Activated naive CD8-positive, alpha-beta T cell treated with anti-CD3 and anti-CD28 coated beads, Interleukin-2, amount 50 U/mL, for 24 hours (primary cell): ENCODE measurements at regions not wholly inside any gene's neighbourhood (a gene's known extent, or its start where the extent isn't known, plus 50 kb on each side); places are given as distances from the start of the nearest gene placed in this dataset.

Experiments used
- ATAC-seq: fragments of 150-1000 bp; cut with Tn5 transposase; one replicate; pipeline ENCODE4 v1.10.0; 2021
- DNase-seq: peaks from one replicate; pipeline ENCODE4 v3.0.0; 2021
- H3K27ac Mint-ChIP-seq: one replicate; pipeline ENCODE4 v1.8.0; 2021; ENCODE audit warnings: mild to moderate bottlenecking, mixed read lengths
- H3K27me3 Mint-ChIP-seq: one replicate; pipeline ENCODE4 v1.8.0; 2021; ENCODE audit warnings: mixed read lengths
- H3K36me3 Mint-ChIP-seq: one replicate; pipeline ENCODE4 v1.8.0; 2021; ENCODE audit warnings: low read depth, mixed read lengths
- H3K4me1 Mint-ChIP-seq: one replicate; pipeline ENCODE4 v1.8.0; 2021; ENCODE audit warnings: mixed read lengths
- H3K4me3 Mint-ChIP-seq: one replicate; pipeline ENCODE4 v1.8.0; 2021; ENCODE audit warnings: mild to moderate bottlenecking, moderate library complexity, mixed read lengths
- H3K9me3 Mint-ChIP-seq: one replicate; pipeline ENCODE4 v1.8.0; 2021; ENCODE audit warnings: mixed read lengths

DNA sequence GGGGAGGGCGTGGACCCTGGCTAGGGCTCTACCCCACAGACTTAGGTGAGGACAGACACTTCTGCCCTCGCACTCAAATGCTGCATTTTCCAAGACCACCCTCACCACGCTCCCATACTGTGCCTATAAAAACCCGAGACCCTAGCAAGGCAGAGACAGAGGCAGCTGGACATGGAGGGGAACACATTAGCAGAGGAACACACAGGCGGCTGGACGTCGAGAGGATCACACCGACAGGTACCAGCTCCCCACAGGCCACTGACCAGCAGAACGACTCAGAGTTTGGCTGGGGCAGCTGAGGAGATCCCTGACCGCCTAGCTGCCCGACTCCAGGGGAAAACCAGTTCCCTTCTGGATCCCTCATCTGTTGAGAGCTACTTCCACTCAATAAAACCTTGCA, 338.2 kb upstream of the SMIM30 start:
- Mint-ChIP-seq H3K4me1 (no peaks in the 10 kb centered on the region), H3K27ac (no peak overlapping the region), H3K9me3 (no peaks in the 10 kb centered on the region), H3K36me3 (no peaks in the 10 kb centered on the region), H3K4me3 (no peak overlapping the region), H3K27me3 (no peaks in the 10 kb centered on the region)
- DNase-seq (no peak), ATAC-seq (no peak)

DNA sequence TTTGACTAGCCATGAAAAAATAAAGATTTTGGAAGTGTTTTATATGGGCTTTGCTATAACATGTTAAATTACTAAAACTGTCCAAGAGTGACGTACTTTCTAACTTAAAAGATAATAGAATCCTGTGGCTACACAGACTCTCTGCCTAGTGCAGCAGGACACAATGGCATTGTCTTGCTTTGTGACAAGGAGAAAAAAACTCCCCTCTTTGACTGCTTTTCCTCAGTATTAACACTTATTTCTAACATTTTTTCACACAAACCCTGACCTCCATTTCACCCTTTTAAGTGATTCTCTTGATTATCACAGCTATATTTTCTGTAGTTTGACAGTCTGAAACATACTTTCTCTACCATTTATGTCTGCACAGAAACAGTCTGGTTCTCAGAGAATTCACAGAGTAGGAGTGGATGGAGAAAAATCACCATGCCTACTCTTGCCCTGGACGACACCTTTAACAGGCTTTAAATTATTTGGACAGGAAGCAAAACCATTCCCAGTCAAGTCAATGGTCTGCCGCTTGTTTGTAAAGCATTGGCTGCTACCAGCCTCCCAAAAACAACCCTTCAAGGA, 336.3 kb upstream of the SMIM30 start:
- Mint-ChIP-seq H3K27ac (no peak overlapping the region), H3K27me3 (no peaks in the 10 kb centered on the region), H3K4me3 (no peak overlapping the region), H3K9me3 (no peaks in the 10 kb centered on the region), H3K36me3 (no peaks in the 10 kb centered on the region), H3K4me1 (no peaks in the 10 kb centered on the region)
- DNase-seq (no peak), ATAC-seq (no peak)

GRCh38 chr7:113452245-113452644, 333.9 kb upstream of the SMIM30 start:
- Mint-ChIP-seq H3K9me3 (no peaks in the 10 kb centered on the region), H3K36me3 (no peaks in the 10 kb centered on the region), H3K27me3 (no peaks in the 10 kb centered on the region), H3K27ac (no peak overlapping the region), H3K4me1 (no peaks in the 10 kb centered on the region), H3K4me3 (no peak overlapping the region)
- no peak for DNase-seq
- no peak for ATAC-seq

GRCh38 chr7:113446791-113447190, 328.4 kb upstream of the SMIM30 start:
- Mint-ChIP-seq H3K27me3 (peaks cover 2% of the 10 kb centered on the region), H3K36me3 (no peaks in the 10 kb centered on the region), H3K9me3 (no peaks in the 10 kb centered on the region), H3K4me3 (no peak overlapping the region), H3K27ac (no peak overlapping the region), H3K4me1 (no peaks in the 10 kb centered on the region)
- ATAC-seq (no peak), DNase-seq (no peak)

- Mint-ChIP-seq H3K36me3 (no peaks in the 10 kb centered on the region), H3K9me3 (no peaks in the 10 kb centered on the region), H3K27ac (no peak overlapping the region), H3K27me3 (peaks cover 2% of the 10 kb centered on the region), H3K4me3 (no peak overlapping the region), H3K4me1 (no peaks in the 10 kb centered on the region)
- ATAC-seq (no peak), DNase-seq (no peak)
Measured at GRCh38 chr7:113446391-113446790, 328.0 kb upstream of the SMIM30 start.

GRCh38 chr7:113444261-113444660, 325.9 kb upstream of the SMIM30 start:
- DNase-seq: no peak
- Mint-ChIP-seq H3K9me3 (no peaks in the 10 kb centered on the region), H3K4me3 (no peak overlapping the region), H3K36me3 (no peaks in the 10 kb centered on the region), H3K4me1 (no peaks in the 10 kb centered on the region), H3K27ac (no peak overlapping the region), H3K27me3 (peaks cover 2% of the 10 kb centered on the region)
- no peak for ATAC-seq

DNA sequence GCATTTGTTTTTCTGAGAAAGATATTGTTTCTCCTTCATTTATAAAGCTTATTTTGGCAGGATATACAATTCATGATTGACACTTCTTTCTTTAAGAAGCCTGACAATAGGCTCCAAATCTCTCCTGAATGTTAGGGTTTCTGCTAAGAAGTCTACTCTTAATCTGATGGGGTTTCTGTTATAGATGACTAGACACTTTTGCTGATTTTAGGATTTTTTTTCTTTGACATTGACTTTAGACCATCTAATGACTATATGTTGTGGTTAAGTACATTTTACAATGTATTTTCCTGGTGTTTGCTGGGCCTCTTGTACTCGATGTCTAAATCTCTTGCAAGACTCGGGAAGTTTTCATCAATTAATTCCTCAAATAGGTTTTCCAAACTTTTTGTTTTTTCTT, 321.8 kb upstream of the SMIM30 start:
- Mint-ChIP-seq H3K4me3 (no peak overlapping the region), H3K36me3 (no peaks in the 10 kb centered on the region), H3K4me1 (no peaks in the 10 kb centered on the region), H3K27me3 (peaks cover 2% of the 10 kb centered on the region), H3K9me3 (peaks cover 7% of the 10 kb centered on the region), H3K27ac (no peak overlapping the region)
- DNase-seq: no peak
- ATAC-seq: no peak

GRCh38 chr7:113431406-113431805, 313.1 kb upstream of the SMIM30 start:
- no peak for DNase-seq
- H3K36me3 Mint-ChIP-seq: no peaks in the 10 kb centered on the region
- no peaks in the 10 kb centered on the region for H3K27me3 Mint-ChIP-seq
- H3K4me1 Mint-ChIP-seq: no peaks in the 10 kb centered on the region
- ATAC-seq: no peak
- H3K9me3 Mint-ChIP-seq: no peaks in the 10 kb centered on the region
- no peak overlapping the region for H3K4me3 Mint-ChIP-seq
- H3K27ac Mint-ChIP-seq: no peak overlapping the region

DNA sequence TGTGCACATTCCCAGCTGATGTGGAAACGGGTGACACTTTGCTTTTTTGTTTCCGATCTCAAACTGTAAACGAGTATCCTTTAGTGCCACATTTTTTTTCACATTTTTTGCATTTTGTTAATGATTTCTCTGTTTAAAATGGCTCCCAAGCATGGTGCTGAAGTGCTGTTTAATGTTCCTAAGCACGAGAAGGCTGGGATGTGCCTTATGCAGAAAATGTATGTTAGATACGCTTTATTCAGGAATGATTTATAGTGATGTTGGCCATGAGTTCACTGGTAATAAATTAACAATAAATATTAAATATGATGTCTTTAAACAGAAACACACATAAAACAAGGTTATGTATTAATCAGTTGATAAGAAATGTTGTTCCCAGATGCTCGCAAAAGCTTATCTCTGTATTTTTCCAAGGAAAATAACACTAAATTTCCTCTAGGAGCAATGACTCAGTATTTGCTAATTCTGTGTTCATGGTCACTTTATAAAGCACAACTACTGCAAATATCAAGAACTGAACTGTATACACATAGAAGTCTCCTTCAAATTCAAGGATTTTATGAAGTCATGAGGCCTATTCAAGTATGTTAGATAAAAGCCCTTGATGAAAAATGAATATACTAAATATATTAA, 305.9 kb upstream of the SMIM30 start:
- DNase-seq (no peak), ATAC-seq (no peak)
- H3K4me1 Mint-ChIP-seq: peaks cover 3% of the 10 kb centered on the region
- H3K27ac Mint-ChIP-seq: no peak overlapping the region
- no peaks in the 10 kb centered on the region for H3K9me3 Mint-ChIP-seq
- no peak overlapping the region for H3K4me3 Mint-ChIP-seq
- H3K36me3 Mint-ChIP-seq: no peaks in the 10 kb centered on the region
- H3K27me3 Mint-ChIP-seq: peaks cover 3% of the 10 kb centered on the region

DNA sequence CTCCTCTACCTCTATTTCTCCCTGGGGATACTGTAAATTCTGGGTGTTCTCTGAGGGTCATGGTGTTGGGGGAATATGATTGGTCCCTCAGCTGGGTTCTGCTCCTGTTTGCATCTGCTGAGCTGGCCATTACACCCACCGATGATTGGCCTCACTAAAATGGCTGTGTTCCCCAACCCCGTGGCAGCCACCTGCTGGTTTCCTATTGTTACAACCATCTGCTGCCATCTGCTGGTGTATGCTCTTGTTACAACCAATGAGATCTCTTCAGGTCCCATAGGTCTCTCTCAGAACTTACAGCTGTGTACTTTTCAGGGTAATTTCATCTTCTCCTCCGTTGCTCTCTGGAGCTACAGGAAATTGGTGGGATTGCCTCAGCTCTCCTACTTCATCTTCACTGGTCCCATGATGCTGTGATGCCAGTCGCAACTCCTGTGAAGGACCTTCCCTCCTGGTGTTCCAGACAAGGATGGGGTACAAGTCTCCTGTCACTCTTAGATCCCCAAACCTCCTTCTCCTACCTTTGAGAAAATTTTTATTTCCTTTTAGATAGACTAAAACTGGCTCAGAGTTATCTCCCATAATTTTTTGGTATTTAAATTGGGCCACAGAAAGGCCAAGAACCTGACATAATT, 303.5 kb upstream of the SMIM30 start:
- Mint-ChIP-seq H3K4me1 (peaks cover 3% of the 10 kb centered on the region), H3K27me3 (peaks cover 3% of the 10 kb centered on the region)
- peak; percentile 97 for ATAC-seq

DNA sequence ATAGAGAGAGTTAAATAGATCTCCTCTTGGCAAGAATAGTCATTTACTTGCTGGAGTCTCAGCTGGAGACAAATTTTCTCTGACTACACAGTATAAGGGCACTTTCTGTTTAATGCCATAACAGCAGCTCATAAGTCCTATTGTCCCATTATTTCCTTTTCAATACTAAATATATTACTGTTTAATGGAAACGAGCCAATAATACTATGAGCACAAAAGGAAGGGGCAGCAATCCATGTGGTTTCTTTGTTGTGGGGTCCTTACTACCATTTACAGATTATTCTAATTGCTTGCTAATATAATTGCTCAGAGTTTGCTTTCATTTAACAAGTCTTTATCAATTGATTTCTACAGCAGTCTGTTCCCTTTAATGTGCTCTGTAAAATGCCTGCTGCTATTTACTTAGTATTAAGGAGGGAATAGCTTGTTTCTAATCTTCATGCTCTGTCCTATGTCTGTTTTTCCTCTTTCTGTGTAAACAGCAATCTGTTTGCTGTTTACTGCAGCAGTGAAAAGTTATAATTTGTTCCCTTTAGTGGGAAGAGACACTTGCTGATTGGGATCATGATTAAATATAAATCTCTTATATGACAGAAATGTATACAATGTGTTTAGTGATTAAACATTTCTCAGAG, 296.2 kb upstream of the SMIM30 start:
- H3K9me3 Mint-ChIP-seq: no peaks in the 10 kb centered on the region
- H3K27ac Mint-ChIP-seq: no peak overlapping the region
- no peaks in the 10 kb centered on the region for H3K36me3 Mint-ChIP-seq
- peaks cover 4% of the 10 kb centered on the region for H3K27me3 Mint-ChIP-seq
- no peak overlapping the region for H3K4me3 Mint-ChIP-seq
- no peaks in the 10 kb centered on the region for H3K4me1 Mint-ChIP-seq
- ATAC-seq (no peak), DNase-seq (no peak)

More for the DNA sequence above, 303.5 kb upstream of the SMIM30 start:
- Mint-ChIP-seq H3K27ac (no peak overlapping the region), H3K4me3 (no peak overlapping the region), H3K36me3 (no peaks in the 10 kb centered on the region), H3K9me3 (no peaks in the 10 kb centered on the region)
- DNase-seq: peak; percentile 75

- Mint-ChIP-seq H3K9me3 (no peaks in the 10 kb centered on the region), H3K36me3 (no peaks in the 10 kb centered on the region), H3K4me1 (peaks cover 2% of the 10 kb centered on the region), H3K4me3 (no peak overlapping the region), H3K27ac (no peak overlapping the region), H3K27me3 (peaks cover 9% of the 10 kb centered on the region)
- ATAC-seq (no peak), DNase-seq (no peak)
Measured at GRCh38 chr7:113412410-113412809, 294.1 kb upstream of the SMIM30 start.

DNA sequence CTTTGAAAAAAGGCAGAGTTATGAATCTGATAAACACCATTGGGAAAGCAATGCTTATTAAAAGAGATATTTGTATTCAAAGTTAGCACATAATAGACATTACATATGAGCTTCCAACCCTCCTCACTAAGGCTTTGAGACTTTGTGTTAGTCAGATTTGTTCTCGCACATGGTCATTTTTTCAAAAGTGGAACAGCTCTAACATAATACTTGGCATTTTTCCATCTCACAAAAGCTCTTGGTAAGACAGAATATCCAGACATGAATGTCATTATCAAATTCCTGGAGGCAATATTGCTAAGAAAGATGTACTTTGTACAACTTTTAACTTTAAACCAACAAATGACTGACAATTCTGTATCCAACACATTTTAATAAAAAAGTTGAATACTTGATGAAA, 292.4 kb upstream of the SMIM30 start:
- H3K36me3 Mint-ChIP-seq: no peaks in the 10 kb centered on the region
- peaks cover 9% of the 10 kb centered on the region for H3K27me3 Mint-ChIP-seq
- no peak overlapping the region for H3K27ac Mint-ChIP-seq
- no peak overlapping the region for H3K4me3 Mint-ChIP-seq
- DNase-seq (no peak), ATAC-seq (no peak)
- peaks cover 2% of the 10 kb centered on the region for H3K4me1 Mint-ChIP-seq
- H3K9me3 Mint-ChIP-seq: no peaks in the 10 kb centered on the region

DNA sequence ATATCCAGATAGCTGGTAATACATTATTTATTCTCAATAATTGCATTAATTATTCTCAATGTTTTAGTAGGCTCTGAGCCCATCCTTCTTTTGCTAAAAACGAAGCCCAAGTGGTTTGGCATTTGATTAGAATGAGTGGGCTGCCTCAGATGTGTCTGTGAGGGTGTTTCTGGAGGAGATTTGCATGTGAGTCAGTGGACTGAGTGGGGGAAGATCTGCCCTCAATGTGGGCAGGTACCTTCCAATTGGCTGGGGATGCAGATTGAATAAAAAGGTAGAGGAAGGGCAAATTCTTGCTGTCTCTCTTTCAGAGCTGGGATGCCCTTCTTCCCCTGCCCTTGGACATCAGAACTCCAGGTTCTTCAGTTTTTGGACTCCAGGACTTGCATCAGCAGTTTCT, 290.6 kb upstream of the SMIM30 start:
- Mint-ChIP-seq H3K4me1 (peaks cover 2% of the 10 kb centered on the region), H3K36me3 (no peaks in the 10 kb centered on the region), H3K9me3 (no peaks in the 10 kb centered on the region), H3K4me3 (no peak overlapping the region), H3K27ac (no peak overlapping the region), H3K27me3 (peaks cover 13% of the 10 kb centered on the region)
- peak; percentile 63 for ATAC-seq
- no peak for DNase-seq
